ENCODE measurements at regions not wholly inside any gene's neighbourhood (a gene's known extent, or its start where the extent isn't known, plus 50 kb on each side); places are given as distances from the start of the nearest gene placed in this dataset.

DNA sequence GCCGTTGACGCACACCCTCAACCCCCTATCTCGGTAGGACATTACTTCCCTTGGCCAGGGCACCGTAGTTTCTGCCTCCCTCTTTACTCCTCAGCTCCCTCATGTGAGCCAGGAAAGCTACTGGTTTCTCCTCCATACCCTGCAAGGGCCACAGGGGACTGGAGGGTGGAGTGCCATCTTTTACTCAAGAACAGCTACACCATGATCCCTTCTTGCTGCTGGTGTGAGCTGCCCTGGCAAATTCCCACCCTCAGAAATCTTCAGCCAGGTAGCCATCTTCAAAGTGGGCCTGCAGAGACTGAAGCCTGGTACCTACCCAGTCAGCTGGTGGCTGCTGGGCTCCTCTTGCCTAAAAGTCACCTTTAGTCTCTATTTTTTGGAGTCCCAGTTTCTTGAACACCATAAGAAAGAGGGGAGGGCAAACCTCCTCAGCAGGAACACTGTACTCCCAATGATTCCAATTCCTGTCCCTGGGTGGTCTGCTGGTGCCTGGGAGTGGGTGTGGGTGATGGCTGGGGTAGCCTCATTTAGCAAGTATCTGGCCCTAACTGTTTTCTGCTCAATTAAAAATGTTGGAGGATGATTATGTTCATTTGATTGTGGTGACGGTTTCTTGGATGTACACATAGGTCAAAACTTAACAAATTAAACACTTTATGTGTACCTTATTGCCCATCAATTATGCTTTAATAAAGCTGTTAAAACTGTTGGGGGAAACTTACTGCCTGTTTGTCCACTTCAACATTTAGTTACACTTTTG lies 105.0 kb upstream of the NPY start:
- H3K4me3 ChIP-seq = no peak overlapping the region
- H3K27me3 ChIP-seq = peaks cover 0 to 5% (median 0%) of the 10 kb centered on the region in 4 donors
- no peaks in the 10 kb centered on the region for H3K36me3 ChIP-seq
- H3K27ac ChIP-seq = no peak overlapping the region
- DNase-seq = no peak
- TF ChIP-seq, protein P1, sequence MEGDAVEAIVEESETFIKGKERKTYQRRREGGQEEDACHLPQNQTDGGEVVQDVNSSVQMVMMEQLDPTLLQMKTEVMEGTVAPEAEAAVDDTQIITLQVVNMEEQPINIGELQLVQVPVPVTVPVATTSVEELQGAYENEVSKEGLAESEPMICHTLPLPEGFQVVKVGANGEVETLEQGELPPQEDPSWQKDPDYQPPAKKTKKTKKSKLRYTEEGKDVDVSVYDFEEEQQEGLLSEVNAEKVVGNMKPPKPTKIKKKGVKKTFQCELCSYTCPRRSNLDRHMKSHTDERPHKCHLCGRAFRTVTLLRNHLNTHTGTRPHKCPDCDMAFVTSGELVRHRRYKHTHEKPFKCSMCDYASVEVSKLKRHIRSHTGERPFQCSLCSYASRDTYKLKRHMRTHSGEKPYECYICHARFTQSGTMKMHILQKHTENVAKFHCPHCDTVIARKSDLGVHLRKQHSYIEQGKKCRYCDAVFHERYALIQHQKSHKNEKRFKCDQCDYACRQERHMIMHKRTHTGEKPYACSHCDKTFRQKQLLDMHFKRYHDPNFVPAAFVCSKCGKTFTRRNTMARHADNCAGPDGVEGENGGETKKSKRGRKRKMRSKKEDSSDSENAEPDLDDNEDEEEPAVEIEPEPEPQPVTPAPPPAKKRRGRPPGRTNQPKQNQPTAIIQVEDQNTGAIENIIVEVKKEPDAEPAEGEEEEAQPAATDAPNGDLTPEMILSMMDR (IDR thresholded peaks at IDR 0.05) = no peak
- intact Hi-C loops (cut with DNase I) = no loop called here
- H3K9me3 ChIP-seq = no peaks in the 10 kb centered on the region
- H3K4me1 ChIP-seq = no peaks in the 10 kb centered on the region
- WGBS, 2 donors = 87 to 89% methylated on average over 5 of the region's 5 CpGs

DNA sequence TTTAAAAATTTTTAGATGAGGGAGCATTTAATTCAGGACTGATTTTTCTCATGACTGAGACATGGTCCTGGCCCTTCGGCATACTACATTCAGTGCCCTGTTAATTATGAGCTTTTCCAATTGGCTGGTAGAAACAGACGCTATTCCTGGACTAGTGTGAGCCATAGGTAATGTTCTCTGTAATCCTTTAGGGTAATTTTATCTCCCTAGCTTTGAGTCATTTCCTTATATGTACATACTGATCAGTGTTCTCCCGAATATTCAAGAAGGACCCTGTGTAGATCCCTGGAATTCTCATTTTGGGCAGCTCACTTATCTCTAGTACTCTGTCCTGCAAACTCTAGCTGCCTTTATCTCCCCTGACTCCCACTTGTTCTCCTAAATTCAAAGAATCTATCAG lies 92.6 kb upstream of the NPY start:
- WGBS, 2 donors = 58 to 64% methylated on average over 3 of the region's 3 CpGs
- no peaks in the 10 kb centered on the region for H3K27me3 ChIP-seq
- H3K4me1 ChIP-seq = peaks cover 0 to 9% (median 0%) of the 10 kb centered on the region in 3 donors
- no peak for DNase-seq
- TF ChIP-seq POLR2A (IDR thresholded peaks at IDR 0.05) = no peak
- TF ChIP-seq, protein P1 (IDR thresholded peaks at IDR 0.05) = no peak
- no peak overlapping the region for H3K27ac ChIP-seq
- intact Hi-C loops (cut with DNase I) = no loop called here
- no peaks in the 10 kb centered on the region for H3K36me3 ChIP-seq
- no peaks in the 10 kb centered on the region for H3K9me3 ChIP-seq
- H3K4me3 ChIP-seq = no peak overlapping the region

DNA sequence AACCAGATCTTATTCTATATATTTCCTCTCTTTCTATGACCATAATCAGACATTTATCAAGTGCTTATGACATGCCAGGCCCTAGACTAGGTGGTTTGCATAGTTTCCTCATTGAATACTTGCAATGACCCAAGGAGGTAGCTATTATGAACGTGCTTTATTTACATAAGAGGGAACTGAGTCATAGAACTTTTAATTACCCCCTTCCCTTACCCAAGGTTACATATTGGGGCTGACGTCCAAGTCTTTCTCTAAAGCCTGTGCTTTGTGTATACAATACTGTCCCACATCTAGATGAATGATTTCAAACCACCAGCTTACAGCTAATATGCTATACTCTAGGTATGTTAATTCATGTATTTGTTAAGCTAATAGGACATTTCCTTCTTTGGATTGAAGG lies 91.9 kb upstream of the NPY start:
- Histone ChIP-seq H3K4me1 (peaks cover 0 to 9% (median 0%) of the 10 kb centered on the region in 3 donors), H3K27ac (no peak overlapping the region), H3K27me3 (no peaks in the 10 kb centered on the region), H3K9me3 (no peaks in the 10 kb centered on the region), H3K4me3 (no peak overlapping the region), H3K36me3 (no peaks in the 10 kb centered on the region)
- WGBS, 2 donors = 18 to 27% methylated on average over 2 of the region's 2 CpGs
- no peak for TF ChIP-seq POLR2A (IDR thresholded peaks at IDR 0.05)
- TF ChIP-seq, protein P1 (IDR thresholded peaks at IDR 0.05) = no peak
- intact Hi-C loops (cut with DNase I) = no loop called here
- DNase-seq = no peak

DNA sequence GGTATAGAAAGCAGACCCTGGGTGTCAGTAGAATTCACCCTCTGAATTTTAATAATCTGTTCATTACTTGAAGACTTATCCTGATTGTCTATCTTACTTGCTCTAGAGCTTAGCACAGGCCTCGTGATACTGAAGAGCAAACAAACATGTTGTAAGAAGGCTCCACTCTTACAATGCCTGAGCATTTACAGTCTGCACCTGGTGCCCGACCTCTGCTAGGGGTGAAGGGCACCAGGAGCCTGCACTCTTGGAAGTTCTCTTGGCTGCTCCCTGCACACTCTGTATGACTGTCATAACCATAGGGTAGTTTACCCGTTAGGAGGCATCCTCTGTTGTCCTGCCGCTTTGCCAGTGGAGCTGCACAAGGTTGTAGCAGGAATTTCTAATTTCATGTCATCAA lies 91.3 kb upstream of the NPY start:
- TF ChIP-seq POLR2A (IDR thresholded peaks at IDR 0.05) = no peak
- TF ChIP-seq, protein P1 (IDR thresholded peaks at IDR 0.05) = no peak
- no peaks in the 10 kb centered on the region for H3K36me3 ChIP-seq
- peaks cover 0 to 9% (median 0%) of the 10 kb centered on the region in 3 donors for H3K4me1 ChIP-seq
- no peak overlapping the region for H3K4me3 ChIP-seq
- no peaks in the 10 kb centered on the region for H3K9me3 ChIP-seq
- no peak for DNase-seq
- intact Hi-C loops (cut with DNase I) = no loop called here
- whole genome bisulfite sequencing, 2 donors = 58 to 65% methylated on average over 4 of the region's 4 CpGs
- H3K27me3 ChIP-seq = no peaks in the 10 kb centered on the region
- no peak overlapping the region for H3K27ac ChIP-seq

DNA sequence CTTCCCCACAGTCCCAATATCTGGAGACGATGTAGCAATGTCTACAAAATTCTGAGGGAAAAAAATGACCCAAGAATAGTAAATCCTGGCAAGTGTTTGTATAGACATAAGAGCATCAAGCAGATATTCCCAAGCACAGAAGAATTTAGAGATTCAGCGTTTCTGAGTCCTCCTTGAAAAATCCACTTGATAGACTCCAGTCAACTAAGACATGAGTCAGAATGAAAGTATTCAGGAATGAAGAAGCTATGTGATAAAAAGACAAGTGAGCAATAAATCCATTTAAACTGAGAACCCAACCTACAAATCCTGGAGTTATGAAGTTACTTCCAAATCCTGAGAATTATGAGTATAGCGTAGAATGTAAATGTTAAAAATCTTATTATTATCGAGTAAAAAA lies 86.1 kb upstream of the NPY start:
- DNase-seq = no peak
- Histone ChIP-seq H3K27ac (no peak overlapping the region), H3K27me3 (no peaks in the 10 kb centered on the region), H3K36me3 (no peaks in the 10 kb centered on the region), H3K4me1 (no peaks in the 10 kb centered on the region), H3K4me3 (no peak overlapping the region), H3K9me3 (no peaks in the 10 kb centered on the region)
- TF ChIP-seq POLR2A (IDR thresholded peaks at IDR 0.05) = no peak
- TF ChIP-seq, protein P1 (IDR thresholded peaks at IDR 0.05) = no peak
- WGBS, 2 donors = 76 to 82% methylated on average over 4 of the region's 4 CpGs
- intact Hi-C loops (cut with DNase I) = no loop called here
